ENCODE measurements at regions not wholly inside any gene's neighbourhood (a gene's known extent, or its start where the extent isn't known, plus 50 kb on each side); places are given as distances from the start of the nearest gene placed in this dataset.

DNA sequence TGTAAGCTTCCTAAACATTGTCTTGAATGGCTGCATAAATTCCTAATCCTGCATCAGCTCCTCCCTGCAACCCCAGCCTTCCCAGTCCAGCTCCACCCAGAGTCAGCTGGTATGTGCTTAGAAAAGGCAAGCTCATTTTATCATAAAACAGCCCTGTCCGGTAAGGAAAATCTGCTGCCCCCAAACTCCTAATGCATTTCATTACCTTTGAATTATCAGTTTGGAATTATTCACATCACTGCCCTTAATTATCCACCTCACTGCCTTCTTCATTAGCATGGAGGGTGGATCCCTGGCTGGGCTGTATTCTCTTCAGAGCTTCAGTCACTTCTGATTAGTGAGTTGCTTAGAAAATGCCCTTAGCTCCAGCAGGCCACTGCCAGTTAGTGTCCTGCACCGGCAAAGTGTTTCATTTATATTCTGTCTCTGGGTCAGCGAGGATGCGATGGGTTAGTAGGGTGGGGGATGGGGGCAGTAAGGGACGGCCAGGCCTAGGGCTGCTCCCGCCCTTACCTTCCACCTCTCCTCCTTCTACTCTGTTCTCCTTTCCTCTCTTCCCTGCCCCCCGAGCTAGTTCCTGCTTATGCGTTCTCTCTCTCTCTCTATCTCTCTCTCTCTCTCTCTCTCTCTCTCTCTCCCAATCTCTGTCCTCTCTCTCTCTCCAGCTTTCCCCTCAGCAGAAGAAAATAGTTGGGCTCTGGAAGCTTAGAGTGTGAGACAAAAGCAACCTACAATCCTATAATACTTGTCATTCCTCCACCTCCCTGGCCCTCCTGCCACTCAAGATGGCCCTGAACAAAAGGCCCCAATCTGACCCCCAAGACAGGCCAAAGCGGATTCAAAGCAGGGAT is 174.8 kb upstream of the KLF3 start (continued):
- TF ChIP-seq TAF1 (IDR thresholded peaks at IDR 0.05; ENCODE audit: low read depth, low read length) = 0 out of 2 replicates have a peak, but pooled peaks have one; percentile 23
- TF ChIP-seq JUN (IDR thresholded peaks at IDR 0.05; ENCODE audit: low read depth, low read length) = no peak
- TF ChIP-seq RAD21 (IDR thresholded peaks at IDR 0.05 in 1 of 2, conservative IDR thresholded peaks at IDR 0.05 in 1 of 2; ENCODE audit: low read depth in 2 of 2, low read length in 2 of 2) = no peak; a peak in 1 of 4 replicates
